ENCODE measurements at regions not wholly inside any gene's neighbourhood (a gene's known extent, or its start where the extent isn't known, plus 50 kb on each side); places are given as distances from the start of the nearest gene placed in this dataset.

- no peak for TF ChIP-seq CTCF (IDR thresholded peaks at IDR 0.05; ENCODE audit: control extremely low read depth, extremely low read depth)
- H3K4me3 ChIP-seq: no peak overlapping the region
- no peaks in the 10 kb centered on the region for H3K4me1 ChIP-seq (ENCODE audit: control insufficient read depth in 5 of 5, insufficient read depth in 5 of 5, low read length in 5 of 5)
- no peak for ATAC-seq (ENCODE audit: insufficient read depth, low FRiP score)
- H3K27ac ChIP-seq (ENCODE audit: low read depth in 1 of 2, low read length in 1 of 2): no peak overlapping the region
- no peak overlapping the region for H3K9ac ChIP-seq (ENCODE audit: insufficient read depth in 1 of 2, low read length in 2 of 2)
- H3K9me3 ChIP-seq (ENCODE audit: control insufficient read depth in 4 of 4, insufficient read depth in 3 of 4, low read length in 3 of 4): no peaks in the 10 kb centered on the region
- DNase-seq: no peak
- 47 to 78% methylated on average over 3 of the region's 3 CpGs for WGBS, 2 donors
- H3K27me3 ChIP-seq (ENCODE audit: control insufficient read depth in 3 of 3, insufficient read depth in 3 of 3, low read length in 2 of 3): no peaks in the 10 kb centered on the region
- no peaks in the 10 kb centered on the region for H3K36me3 ChIP-seq (ENCODE audit: control insufficient read depth in 4 of 4, insufficient read depth in 4 of 4, low read length in 4 of 4)
Observed at GRCh38 chr4:77310931-77311330, 153.9 kb downstream of the CCNG2 start.

- 91 to 94% methylated on average over 4 of the region's 4 CpGs for WGBS, 2 donors
- peaks cover 0 to 9% (median 4%) of the 10 kb centered on the region in 4 donors for H3K9me3 ChIP-seq (ENCODE audit: control insufficient read depth in 4 of 4, insufficient read depth in 3 of 4, low read length in 3 of 4)
Observed at GRCh38 chr4:77314697-77315096, 157.7 kb downstream of the CCNG2 start.

GRCh38 chr4:77327151-77327550 is 170.1 kb downstream of the CCNG2 start:
- Histone ChIP-seq H3K9ac (ENCODE audit: insufficient read depth in 1 of 2, low read length in 2 of 2) (no peak overlapping the region), H3K27ac (ENCODE audit: low read depth in 1 of 2, low read length in 1 of 2) (no peak overlapping the region), H3K4me1 (ENCODE audit: control insufficient read depth in 5 of 5, insufficient read depth in 5 of 5, low read length in 5 of 5) (no peaks in the 10 kb centered on the region), H3K27me3 (ENCODE audit: control insufficient read depth in 3 of 3, insufficient read depth in 3 of 3, low read length in 2 of 3) (no peaks in the 10 kb centered on the region), H3K9me3 (ENCODE audit: control insufficient read depth in 4 of 4, insufficient read depth in 3 of 4, low read length in 3 of 4) (peaks cover 0 to 8% (median 3%) of the 10 kb centered on the region in 4 donors), H3K4me3 (no peak overlapping the region), H3K36me3 (ENCODE audit: control insufficient read depth in 4 of 4, insufficient read depth in 4 of 4, low read length in 4 of 4) (no peaks in the 10 kb centered on the region)
- no peak for TF ChIP-seq CTCF (IDR thresholded peaks at IDR 0.05; ENCODE audit: control extremely low read depth, extremely low read depth)
- ATAC-seq (ENCODE audit: insufficient read depth, low FRiP score) (no peak), DNase-seq (no peak)
- 83 to 85% methylated on average over 6 of the region's 6 CpGs for WGBS, 2 donors

More at GRCh38 chr4:77314697-77315096, 157.7 kb downstream of the CCNG2 start:
- ATAC-seq (ENCODE audit: insufficient read depth, low FRiP score): no peak
- Histone ChIP-seq H3K4me3 (no peak overlapping the region), H3K36me3 (ENCODE audit: control insufficient read depth in 4 of 4, insufficient read depth in 4 of 4, low read length in 4 of 4) (no peaks in the 10 kb centered on the region), H3K27me3 (ENCODE audit: control insufficient read depth in 3 of 3, insufficient read depth in 3 of 3, low read length in 2 of 3) (no peaks in the 10 kb centered on the region), H3K27ac (ENCODE audit: low read depth in 1 of 2, low read length in 1 of 2) (no peak overlapping the region), H3K4me1 (ENCODE audit: control insufficient read depth in 5 of 5, insufficient read depth in 5 of 5, low read length in 5 of 5) (no peaks in the 10 kb centered on the region), H3K9ac (ENCODE audit: insufficient read depth in 1 of 2, low read length in 2 of 2) (no peak overlapping the region)
- no peak for TF ChIP-seq CTCF (IDR thresholded peaks at IDR 0.05; ENCODE audit: control extremely low read depth, extremely low read depth)
- no peak for DNase-seq

GRCh38 chr4:77332696-77333270 is 175.8 kb downstream of the CCNG2 start:
- 72 to 73% methylated on average over 2 of the region's 2 CpGs for WGBS, 2 donors
- TF ChIP-seq CTCF (IDR thresholded peaks at IDR 0.05; ENCODE audit: control extremely low read depth, extremely low read depth): no peak
- ATAC-seq (ENCODE audit: insufficient read depth, low FRiP score): no peak
- Histone ChIP-seq H3K27ac (ENCODE audit: low read depth in 1 of 2, low read length in 1 of 2) (no peak overlapping the region), H3K4me3 (no peak overlapping the region), H3K36me3 (ENCODE audit: control insufficient read depth in 4 of 4, insufficient read depth in 4 of 4, low read length in 4 of 4) (no peaks in the 10 kb centered on the region), H3K9me3 (ENCODE audit: control insufficient read depth in 4 of 4, insufficient read depth in 3 of 4, low read length in 3 of 4) (peaks cover 0 to 12% (median 9%) of the 10 kb centered on the region in 4 donors), H3K4me1 (ENCODE audit: control insufficient read depth in 5 of 5, insufficient read depth in 5 of 5, low read length in 5 of 5) (no peaks in the 10 kb centered on the region), H3K9ac (ENCODE audit: insufficient read depth in 1 of 2, low read length in 2 of 2) (no peak overlapping the region), H3K27me3 (ENCODE audit: control insufficient read depth in 3 of 3, insufficient read depth in 3 of 3, low read length in 2 of 3) (no peaks in the 10 kb centered on the region)
- no peak for DNase-seq
